Left cardiac atrium (tissue), 4 donors: ENCODE measurements at regions not wholly inside any gene's neighbourhood (a gene's known extent, or its start where the extent isn't known, plus 50 kb on each side); places are given as distances from the start of the nearest gene placed in this dataset.

Experiments
- ATAC-seq, 2 donors: fragments of 200-7000 bp; cut with Tn5 transposase; one replicate each; pipeline ENCODE4 v1.9.1; 2020; ENCODE audit warnings: mild to moderate bottlenecking in 2 of 2, moderate library complexity in 2 of 2
- DNase-seq: peaks from one replicate; pipeline ENCODE4 v3.0.0-alpha.2; 2020
- intact Hi-C, 2 donors: fragments of 100-400 bp; cut with DNase I; formaldehyde crosslinking; loops; one replicate each; pipeline versions ENCODE4 v1.14.1 to v1.15.1; 2022 to 2023
- donor health status: DM: no; HTN: yes; CAD: no.
- donor health status: DM: no; HTN: yes; CAD: no; lungs with severe emphysema.
- donor health status: DM: yes; HTN: yes; CAD: no.
- donor health status: Dilated cardiomyopathy.

GRCh38 chr2:150374492-150374891 is 113.0 kb downstream of the RND3 start:
- ATAC-seq (no peak), DNase-seq (no peak)
- intact Hi-C loops = no loop called here

- no peak for ATAC-seq
- DNase-seq = no peak
- intact Hi-C loops = no loop called here
Measured at GRCh38 chr2:150373374-150373773, 114.1 kb downstream of the RND3 start.

GRCh38 chr2:150371044-150371818 is 116.2 kb downstream of the RND3 start:
- no peak for DNase-seq
- no peak for ATAC-seq
- intact Hi-C loops = no loop called here

GRCh38 chr2:150370561-150370960 is 116.9 kb downstream of the RND3 start:
- intact Hi-C loops = no loop called here
- ATAC-seq (no peak), DNase-seq (no peak)

GRCh38 chr2:150369862-150370261 is 117.6 kb downstream of the RND3 start:
- DNase-seq (no peak), ATAC-seq (no peak)
- intact Hi-C loops = no loop called here

GRCh38 chr2:150358468-150358807 is 129.0 kb downstream of the RND3 start:
- DNase-seq = no peak
- intact Hi-C loops = no loop called here
- no peak for ATAC-seq

- ATAC-seq (no peak), DNase-seq (no peak)
- intact Hi-C loops = no loop called here
Measured at GRCh38 chr2:150357770-150358467, 129.5 kb downstream of the RND3 start.

GRCh38 chr2:150355440-150355839 is 132.0 kb downstream of the RND3 start:
- no peak for ATAC-seq
- DNase-seq = no peak
- intact Hi-C loops = no loop called here

- intact Hi-C loops = no loop called here
- no peak for DNase-seq
- ATAC-seq = no peak
Measured at GRCh38 chr2:150353376-150353775, 134.1 kb downstream of the RND3 start.

- no peak for DNase-seq
- no peak for ATAC-seq
- intact Hi-C loops = no loop called here
Measured at GRCh38 chr2:150351922-150352321, 135.5 kb downstream of the RND3 start.

GRCh38 chr2:150350500-150350899 is 137.0 kb downstream of the RND3 start:
- intact Hi-C loops = no loop called here
- ATAC-seq (no peak), DNase-seq (no peak)

GRCh38 chr2:150346806-150347205 is 140.7 kb downstream of the RND3 start:
- ATAC-seq (no peak), DNase-seq (no peak)
- intact Hi-C loops = no loop called here

- intact Hi-C loops = no loop called here
- DNase-seq (no peak), ATAC-seq (no peak)
Measured at GRCh38 chr2:150341982-150342680, 145.3 kb downstream of the RND3 start.

GRCh38 chr2:150339951-150340350 is 147.5 kb downstream of the RND3 start:
- DNase-seq (no peak), ATAC-seq (no peak)
- intact Hi-C loops = no loop called here

GRCh38 chr2:150339282-150339681 is 148.2 kb downstream of the RND3 start:
- ATAC-seq (no peak), DNase-seq (no peak)
- intact Hi-C loops = no loop called here

- ATAC-seq = no peak
- DNase-seq = no peak
- intact Hi-C loops = no loop called here
Measured at GRCh38 chr2:150335596-150335995, 151.9 kb downstream of the RND3 start.

GRCh38 chr2:150332383-150332782 is 155.1 kb downstream of the RND3 start:
- no peak for DNase-seq
- intact Hi-C loops = no loop called here
- ATAC-seq = no peak

- intact Hi-C loops = no loop called here
- DNase-seq = no peak
- no peak for ATAC-seq
Measured at GRCh38 chr2:150327564-150328489, 159.6 kb downstream of the RND3 start.

- ATAC-seq (no peak), DNase-seq (no peak)
- intact Hi-C loops = no loop called here
Measured at GRCh38 chr2:150325656-150326314, 161.7 kb downstream of the RND3 start.
